OCI-LY1 (cell line): ENCODE measurements at regions not wholly inside any gene's neighbourhood (a gene's known extent, or its start where the extent isn't known, plus 50 kb on each side); places are given as distances from the start of the nearest gene placed in this dataset.

Experiments used
- CTCF ChIP-seq: fragments of 200-600 bp; sonication (generic), shearing (Covaris generic); IDR thresholded peaks from 2 replicates; pipeline ENCODE4 v1.5.1; 2017; ENCODE audit warnings: mild to moderate bottlenecking, antibody characterized with exemption, low read length, moderate library complexity, mixed read lengths
- EZH2 ChIP-seq: fragments of 200-600 bp; sonication (generic), shearing (Covaris generic); IDR thresholded peaks from 2 replicates; pipeline ENCODE4 v1.8.0; 2017; ENCODE audit warnings: borderline replicate concordance, mixed run types, mild to moderate bottlenecking, antibody characterized with exemption, low read length, moderate library complexity, mixed read lengths

GRCh38 chr5:159543326-159543725 is 213.0 kb upstream of the IL12B start:
- TF ChIP-seq CTCF: no peak
- TF ChIP-seq EZH2: no peak
